Body of pancreas (tissue), 4 donors: ENCODE measurements at regions not wholly inside any gene's neighbourhood (a gene's known extent, or its start where the extent isn't known, plus 50 kb on each side); places are given as distances from the start of the nearest gene placed in this dataset.

Experiments
- ATAC-seq: fragments of 150-250 bp; one replicate; pipeline ENCODE4 v1.9.1; 2016
- DNase-seq, 4 donors: peaks; one replicate each; pipeline ENCODE4 v3.0.0-alpha.2; 2019
- H3K27ac ChIP-seq, 4 donors: fragments of 200-600 bp; sonication (generic); 1 replicate in 3 of 4; 2 replicates in 1 of 4; pipeline versions ENCODE4 v1.5.1 to v1.6.1; 2016 to 2019; ENCODE audit warnings: mild to moderate bottlenecking in 1 of 4, mixed read lengths in 1 of 4, moderate library complexity in 1 of 4
- H3K27me3 ChIP-seq, 2 donors: fragments of 200-600 bp; sonication (generic); one replicate each; pipeline ENCODE4 v1.6.0; 2016; ENCODE audit warnings: mild to moderate bottlenecking in 1 of 2
- H3K36me3 ChIP-seq, 2 donors: fragments of 200-600 bp; sonication (generic); replicated peaks in 1 of 2; 2 replicates each; pipeline ENCODE4 v1.5.1; 2016; ENCODE audit warnings: low read depth in 2 of 2; ENCODE audit not compliant: insufficient read depth in 1 of 2
- H3K4me1 ChIP-seq: fragments of 200-600 bp; sonication (generic); one replicate; pipeline ENCODE4 v1.6.0; 2016
- H3K4me3 ChIP-seq, 2 donors: fragments of 200-600 bp; sonication (generic); 1 replicate in 1 of 2; 2 replicates in 1 of 2; pipeline ENCODE4 v1.5.1; 2016 to 2019
- H3K9me3 ChIP-seq, 3 donors: fragments of 200-600 bp; sonication (generic); 1 replicate in 2 of 3; 2 replicates in 1 of 3; pipeline ENCODE4 v1.5.1; 2016
- CTCF ChIP-seq, 7 experiments: fragments of 450-650 bp in 4 of 7; fragments of 200-600 bp in 3 of 7; sonication (generic) in 3 of 7; IDR thresholded peaks; one replicate each; pipeline ENCODE4 v1.5.1; 2016 to 2019; ENCODE audit warnings: antibody characterized with exemption in 7 of 7
- POLR2A ChIP-seq, 3 donors: fragments of 450-650 bp; IDR thresholded peaks; one replicate each; pipeline ENCODE4 v1.6.1; 2016; ENCODE audit warnings: antibody characterized with exemption in 3 of 3, mild to moderate bottlenecking in 2 of 3
- WGBS, 2 donors: methylation state at CpG; one replicate each; pipeline ENCODE4 v1.1.5; 2017; 5-methylcytosine and 5-hydroxymethylcytosine counted together
- intact Hi-C: fragments of 100-400 bp; cut with DNase I; formaldehyde crosslinking; loops from one replicate; pipeline ENCODE4 v1.15.1; 2023

GRCh38 chr4:3366893-3367775 lies 74.3 kb downstream of the RGS12 start:
- no peak for TF ChIP-seq CTCF (IDR thresholded peaks at IDR 0.05)
- TF ChIP-seq POLR2A (IDR thresholded peaks at IDR 0.05), result no peak
- H3K27me3 ChIP-seq, result no peaks in the 10 kb centered on the region
- DNase-seq (no peak), ATAC-seq (no peak)
- no peaks in the 10 kb centered on the region for H3K36me3 ChIP-seq
- no peaks in the 10 kb centered on the region for H3K9me3 ChIP-seq
- 92 to 97% methylated on average over 14 to 29 of the region's 30 CpGs for WGBS, 2 donors
- intact Hi-C loops, result no loop called here
- H3K4me1 ChIP-seq, result no peaks in the 10 kb centered on the region
- no peak overlapping the region for H3K27ac ChIP-seq
- H3K4me3 ChIP-seq, result no peak overlapping the region

- intact Hi-C loops, result no loop called here
- Histone ChIP-seq H3K4me3 (no peak overlapping the region), H3K36me3 (no peaks in the 10 kb centered on the region), H3K4me1 (no peaks in the 10 kb centered on the region), H3K27me3 (no peaks in the 10 kb centered on the region), H3K9me3 (no peaks in the 10 kb centered on the region), H3K27ac (no peak overlapping the region)
- 92 to 95% methylated on average over 12 of the region's 12 CpGs for WGBS, 2 donors
- DNase-seq (no peak), ATAC-seq (no peak)
- TF ChIP-seq POLR2A (IDR thresholded peaks at IDR 0.05) (no peak), CTCF (IDR thresholded peaks at IDR 0.05) (no peak)
Measured at GRCh38 chr4:3367866-3368265, 73.9 kb upstream of the HGFAC start.

- H3K9me3 ChIP-seq, result no peaks in the 10 kb centered on the region
- DNase-seq (no peak), ATAC-seq (no peak)
- 74 to 98% methylated on average over 3 to 4 of the region's 4 CpGs for WGBS, 2 donors
- H3K27ac ChIP-seq, result no peak overlapping the region
- H3K27me3 ChIP-seq, result no peaks in the 10 kb centered on the region
- H3K36me3 ChIP-seq, result no peaks in the 10 kb centered on the region
- no peaks in the 10 kb centered on the region for H3K4me1 ChIP-seq
- H3K4me3 ChIP-seq, result no peak overlapping the region
- intact Hi-C loops, result no loop called here
- TF ChIP-seq CTCF (IDR thresholded peaks at IDR 0.05), result no peak
- no peak for TF ChIP-seq POLR2A (IDR thresholded peaks at IDR 0.05)
Measured at GRCh38 chr4:3368334-3368733, 73.4 kb upstream of the HGFAC start.

- Histone ChIP-seq H3K36me3 (no peaks in the 10 kb centered on the region), H3K27me3 (no peaks in the 10 kb centered on the region), H3K4me3 (no peak overlapping the region), H3K4me1 (no peaks in the 10 kb centered on the region), H3K9me3 (no peaks in the 10 kb centered on the region), H3K27ac (peak overlapping the region in 1 of 4 donors; percentile 29)
- DNase-seq (no peak), ATAC-seq (no peak)
- no peak for TF ChIP-seq POLR2A (IDR thresholded peaks at IDR 0.05)
- intact Hi-C loops, result no loop called here
- WGBS, 2 donors, result 61 to 62% methylated on average over 7 to 20 of the region's 20 CpGs
Measured at GRCh38 chr4:3368841-3369760, 72.7 kb upstream of the HGFAC start.
